Astrocyte (in vitro differentiated cells and primary cell): ENCODE measurements at regions not wholly inside any gene's neighbourhood (a gene's known extent, or its start where the extent isn't known, plus 50 kb on each side); places are given as distances from the start of the nearest gene placed in this dataset.

Experiments
- CTCF ChIP-seq: IDR thresholded peaks from 2 replicates; pipeline ENCODE4 v1.5.1; 2011; ENCODE audit warnings: low read depth, mild to moderate bottlenecking, inconsistent platforms, low read length, moderate library complexity; ENCODE audit not compliant: insufficient read depth
- EZH2 ChIP-seq: IDR thresholded peaks from 2 replicates; pipeline ENCODE4 v1.6.1; 2012; ENCODE audit warnings: mild to moderate bottlenecking, low read length, inconsistent platforms; ENCODE audit not compliant: insufficient read depth

- TF ChIP-seq CTCF (no peak), EZH2 (no peak)
Observed at GRCh38 chr9:119951591-119951990, 582.4 kb upstream of the BRINP1 start.
